ENCODE measurements at regions not wholly inside any gene's neighbourhood (a gene's known extent, or its start where the extent isn't known, plus 50 kb on each side); places are given as distances from the start of the nearest gene placed in this dataset.
A peak's percentile ranks its signal among the peaks of the same experiment; 100 is the strongest.
"Not testable (repeated sequence)": the region's sequence is repeated elsewhere in the genome, so short reads cannot be mapped to it uniquely, and the experiment has no call there.

DNA sequence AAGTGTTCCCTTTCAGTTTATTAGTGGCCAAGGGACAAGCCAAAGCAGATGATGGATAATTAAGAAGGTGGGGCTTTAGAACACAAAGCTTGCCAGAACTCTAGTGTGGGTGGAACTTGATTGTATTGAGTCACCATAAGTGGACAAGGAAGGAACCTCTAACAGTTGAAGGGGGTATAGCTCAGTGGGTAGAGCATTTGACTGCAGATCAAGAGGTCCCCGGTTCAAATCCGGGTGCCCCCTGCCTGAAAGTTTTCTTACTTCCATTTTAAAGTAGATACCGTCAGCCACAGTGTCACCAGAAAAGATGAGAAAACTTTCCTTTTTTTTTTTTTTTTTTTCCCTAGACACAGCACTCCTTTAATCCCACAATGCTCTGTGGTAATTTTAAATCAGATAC, 152.3 kb downstream of the MTHFS start:
- H3K36me3 Mint-ChIP-seq, CTCF ChIA-PET, POLR2A ChIA-PET: not testable (repeated sequence)

DNA sequence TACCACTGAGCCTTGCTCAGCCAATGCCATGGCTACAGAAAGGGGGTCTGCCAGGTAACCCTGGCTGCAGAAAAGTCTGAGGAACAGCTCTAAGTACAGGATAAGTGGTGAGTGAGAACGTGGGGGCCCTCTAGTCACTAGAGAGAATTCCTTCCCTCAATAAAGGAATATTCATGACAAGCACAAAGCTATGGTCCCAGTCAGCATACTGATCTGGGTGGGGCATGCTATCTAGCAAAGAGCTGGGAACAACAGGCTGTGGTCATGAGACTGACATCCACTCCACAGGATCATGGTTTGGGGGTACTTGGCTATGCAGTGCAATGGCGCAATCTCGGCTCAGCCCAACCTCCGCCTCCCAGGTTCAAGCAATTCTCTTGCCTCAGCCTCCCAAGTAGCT, 140.4 kb downstream of the MTHFS start:
- no peak overlapping the region for H3K27ac Mint-ChIP-seq
- intact Hi-C loops (cut with micrococcal nuclease), result no loop called here
- CTCF ChIA-PET, result no interaction called here
- no peaks in the 10 kb centered on the region for H3K36me3 Mint-ChIP-seq
- no peak for DNase-seq
- no peak overlapping the region for H3K4me3 Mint-ChIP-seq
- peaks cover 1% of the 10 kb centered on the region for H3K9me3 Mint-ChIP-seq
- POLR2A ChIA-PET, result interaction anchor here (0.6 kb wide), 1 partner anchor 20 kb away, joined by 3 read pairs; no protein-coding TSS in a partner anchor
- peaks cover 4% of the 10 kb centered on the region for H3K27me3 Mint-ChIP-seq
- no peaks in the 10 kb centered on the region for H3K4me1 Mint-ChIP-seq (ENCODE audit: low read depth)

More for the DNA sequence above, 152.3 kb downstream of the MTHFS start:
- H3K4me1 Mint-ChIP-seq (ENCODE audit: low read depth); DNase-seq; H3K27me3 Mint-ChIP-seq; intact Hi-C loops (cut with micrococcal nuclease); H3K4me3 Mint-ChIP-seq; H3K9me3 Mint-ChIP-seq; H3K27ac Mint-ChIP-seq: not testable (repeated sequence)

DNA sequence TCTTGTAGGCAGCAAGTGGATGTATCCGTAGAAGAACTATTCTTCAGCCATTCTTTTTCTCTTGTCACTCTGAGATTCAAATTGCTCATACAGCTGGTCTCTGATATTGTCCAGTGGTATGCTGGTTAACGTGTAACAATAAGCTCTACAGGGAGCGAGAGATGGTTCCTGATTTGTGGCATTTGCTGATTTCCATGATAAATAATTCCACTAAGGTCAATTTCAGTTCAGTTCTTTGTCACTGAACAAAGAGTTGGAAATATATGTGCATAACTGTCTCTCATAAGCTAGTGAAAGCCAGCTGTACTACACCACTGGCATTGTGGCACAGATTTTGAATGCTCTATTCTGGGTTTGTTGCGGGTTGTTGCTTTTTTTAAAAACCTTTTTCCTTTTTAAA, 131.7 kb downstream of the MTHFS start:
- DNase-seq, result no peak
- intact Hi-C loops (cut with micrococcal nuclease), result no loop called here
- Mint-ChIP-seq H3K27ac (no peak overlapping the region), H3K4me1 (ENCODE audit: low read depth) (no peaks in the 10 kb centered on the region), H3K4me3 (no peak overlapping the region), H3K27me3 (peaks cover 5% of the 10 kb centered on the region), H3K9me3 (peaks cover 10% of the 10 kb centered on the region), H3K36me3 (no peaks in the 10 kb centered on the region)
- ChIA-PET POLR2A (no interaction called here), CTCF (interaction anchor here (0.7 kb wide), 1 partner anchor 88 kb away, joined by 3 read pairs; no protein-coding TSS in a partner anchor)

DNA sequence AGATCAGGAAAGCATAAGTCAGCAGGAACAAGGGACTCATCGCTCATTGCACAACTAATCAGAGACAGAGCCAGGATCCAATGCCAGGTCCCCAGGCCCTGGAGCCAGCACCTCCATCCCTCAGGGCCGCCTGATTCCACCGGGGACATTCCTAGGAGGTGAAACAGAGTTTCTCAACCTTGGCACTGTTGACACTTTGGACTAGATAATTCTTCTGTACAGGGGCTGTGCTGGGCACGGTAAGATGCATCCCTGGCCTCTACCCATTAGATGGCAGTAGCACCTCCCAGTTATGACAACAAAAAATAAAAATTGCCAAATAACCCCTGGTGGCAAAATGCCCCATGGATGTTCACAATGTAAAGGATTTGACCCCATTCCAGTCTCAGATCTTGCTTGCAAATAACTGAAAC, 127.7 kb downstream of the MTHFS start:
- intact Hi-C loops (cut with micrococcal nuclease), result loop anchor here (2.0 kb wide), 1 partner anchor 224 kb away; no protein-coding TSS in a partner anchor
- Mint-ChIP-seq H3K4me1 (ENCODE audit: low read depth) (no peaks in the 10 kb centered on the region), H3K4me3 (no peak overlapping the region), H3K27ac (no peak overlapping the region), H3K27me3 (peaks cover 2% of the 10 kb centered on the region), H3K9me3 (no peaks in the 10 kb centered on the region), H3K36me3 (no peaks in the 10 kb centered on the region)
- peak; percentile 10 for DNase-seq
- POLR2A ChIA-PET, result no interaction called here
- CTCF ChIA-PET, result interaction anchor here (1.9 kb wide), 1 partner anchor 80 kb away, joined by 7 read pairs; no protein-coding TSS in a partner anchor

DNA sequence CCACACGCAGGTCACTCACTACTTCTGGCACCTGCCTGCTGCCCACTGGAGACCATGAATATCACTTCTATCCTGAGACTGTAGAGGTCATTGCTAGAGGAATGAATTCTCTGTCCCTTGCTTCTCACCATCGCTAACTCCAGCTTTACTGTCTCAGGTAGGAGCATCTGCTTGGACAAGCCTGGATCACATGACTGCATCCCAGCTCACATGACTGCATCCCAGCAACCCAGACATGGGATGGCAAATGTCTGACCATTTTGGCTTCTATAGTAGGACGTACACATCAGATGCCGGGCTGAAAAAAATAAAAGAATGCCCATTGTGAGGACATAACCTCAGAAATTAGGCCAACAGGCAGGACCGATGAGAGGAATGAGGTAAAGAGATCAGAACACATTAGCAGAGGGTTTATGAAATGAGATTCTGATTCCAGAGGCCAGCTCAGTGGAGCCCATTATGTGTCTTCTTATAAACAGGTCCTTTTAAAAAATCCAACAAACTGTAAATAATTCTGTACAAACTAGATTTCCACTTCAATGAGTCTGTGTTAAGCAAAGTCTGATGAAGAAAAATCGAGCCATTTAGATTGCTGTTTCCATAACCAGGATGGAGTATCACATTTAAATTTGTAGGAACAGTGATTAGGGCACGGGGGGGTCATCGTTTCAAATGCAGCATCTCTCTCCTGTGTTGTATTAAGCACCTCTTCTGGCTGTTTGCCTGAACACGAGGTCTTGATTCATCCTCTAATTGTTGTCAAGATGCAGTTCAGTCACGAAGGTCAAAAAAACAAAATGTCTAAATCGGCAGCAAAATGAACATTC, 126.7 kb downstream of the MTHFS start:
- Mint-ChIP-seq H3K27ac (no peak overlapping the region), H3K4me3 (no peak overlapping the region), H3K27me3 (peaks cover 2% of the 10 kb centered on the region), H3K9me3 (no peaks in the 10 kb centered on the region), H3K4me1 (ENCODE audit: low read depth) (no peaks in the 10 kb centered on the region), H3K36me3 (no peaks in the 10 kb centered on the region)
- intact Hi-C loops (cut with micrococcal nuclease), result loop anchor here (2.0 kb wide), 1 partner anchor 223 kb away; no protein-coding TSS in a partner anchor
- CTCF ChIA-PET, result interaction anchor here (0.7 to 1.1 kb wide), 2 partner anchors 36 to 389 kb away, joined by 3 to 4 read pairs; no protein-coding TSS in a partner anchor
- POLR2A ChIA-PET, result no interaction called here
- DNase-seq, result no peak

DNA sequence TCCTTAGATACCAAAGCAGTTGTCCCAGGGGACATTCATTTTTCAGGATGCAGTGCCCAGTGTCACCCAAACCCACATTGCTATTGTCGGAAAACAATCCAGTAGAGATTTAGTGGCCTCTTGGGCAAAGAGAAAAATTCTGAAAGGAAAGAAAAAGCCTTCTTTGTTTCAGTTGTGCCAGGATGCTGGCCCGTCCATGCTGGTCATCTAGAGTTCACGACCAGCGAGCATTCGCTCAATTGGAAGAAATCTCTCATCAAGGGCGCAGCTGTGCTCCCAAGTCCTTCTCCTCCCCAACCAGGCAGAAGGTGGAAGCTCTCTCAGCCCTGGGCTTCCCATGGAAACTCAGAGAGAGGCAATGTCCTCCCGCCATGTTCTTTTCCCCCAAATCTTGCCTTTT, 123.7 kb downstream of the MTHFS start:
- no peak for DNase-seq
- H3K9me3 Mint-ChIP-seq, result no peaks in the 10 kb centered on the region
- POLR2A ChIA-PET, result no interaction called here
- no peak overlapping the region for H3K27ac Mint-ChIP-seq
- intact Hi-C loops (cut with micrococcal nuclease), result no loop called here
- H3K27me3 Mint-ChIP-seq, result no peaks in the 10 kb centered on the region
- H3K4me3 Mint-ChIP-seq, result no peak overlapping the region
- no peaks in the 10 kb centered on the region for H3K36me3 Mint-ChIP-seq
- no peaks in the 10 kb centered on the region for H3K4me1 Mint-ChIP-seq (ENCODE audit: low read depth)
- CTCF ChIA-PET, result no interaction called here

DNA sequence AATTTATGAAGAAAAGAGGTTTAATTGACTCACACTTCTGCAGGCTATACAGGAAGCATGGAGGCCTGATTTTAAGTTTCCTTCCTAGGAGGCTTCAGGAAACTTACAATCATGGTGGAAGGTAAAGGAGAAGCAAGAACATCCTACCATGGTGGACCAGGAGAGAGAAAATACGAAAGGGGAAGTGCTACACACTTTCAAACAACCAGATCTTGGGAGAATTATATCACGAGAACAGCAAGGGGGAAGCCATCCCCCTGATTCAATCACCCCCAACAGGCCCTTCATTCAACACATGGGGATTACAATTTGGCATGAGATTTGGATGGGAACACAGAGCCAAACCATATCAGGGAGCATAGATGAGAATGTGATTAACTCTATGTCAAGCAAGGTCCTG, 121.0 kb downstream of the MTHFS start:
- Mint-ChIP-seq H3K9me3 (no peaks in the 10 kb centered on the region), H3K36me3 (no peaks in the 10 kb centered on the region), H3K4me3 (no peak overlapping the region), H3K27ac (no peak overlapping the region), H3K27me3 (no peaks in the 10 kb centered on the region), H3K4me1 (ENCODE audit: low read depth) (peaks cover 5% of the 10 kb centered on the region)
- no peak for DNase-seq
- POLR2A ChIA-PET, result interaction anchor here (0.6 kb wide), 1 partner anchor 443 kb away, joined by 3 read pairs; no protein-coding TSS in a partner anchor
- CTCF ChIA-PET, result no interaction called here
- intact Hi-C loops (cut with micrococcal nuclease), result loop anchor here (5.0 kb wide), 1 partner anchor 76 kb away; no protein-coding TSS in a partner anchor

DNA sequence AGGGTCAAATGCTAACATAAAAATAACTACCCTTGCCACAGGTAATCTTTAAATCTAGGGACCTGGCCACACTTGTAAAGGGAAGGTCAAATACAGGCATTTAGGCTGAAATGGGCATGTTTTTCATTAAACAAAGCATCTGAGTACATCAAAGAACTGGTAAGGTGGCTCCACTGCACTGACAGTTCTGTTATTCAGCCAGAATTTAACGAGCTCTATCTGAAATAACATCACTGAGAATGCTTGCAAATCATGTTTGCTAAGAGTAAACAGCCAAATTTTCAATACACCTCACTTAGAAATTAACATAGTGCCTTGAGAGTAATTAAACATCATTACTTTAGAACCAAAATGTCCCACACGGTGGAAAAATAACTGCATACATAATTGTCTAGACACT, 118.9 kb downstream of the MTHFS start:
- peaks cover 7% of the 10 kb centered on the region for H3K36me3 Mint-ChIP-seq
- no peak for DNase-seq
- CTCF ChIA-PET, result no interaction called here
- H3K27me3 Mint-ChIP-seq, result peaks cover 9% of the 10 kb centered on the region
- H3K27ac Mint-ChIP-seq, result no peak overlapping the region
- H3K4me3 Mint-ChIP-seq, result no peak overlapping the region
- peaks cover 5% of the 10 kb centered on the region for H3K4me1 Mint-ChIP-seq (ENCODE audit: low read depth)
- intact Hi-C loops (cut with micrococcal nuclease), result loop anchor here (5.0 kb wide), 1 partner anchor 74 kb away; no protein-coding TSS in a partner anchor
- H3K9me3 Mint-ChIP-seq, result peaks cover 15% of the 10 kb centered on the region
- POLR2A ChIA-PET, result no interaction called here

DNA sequence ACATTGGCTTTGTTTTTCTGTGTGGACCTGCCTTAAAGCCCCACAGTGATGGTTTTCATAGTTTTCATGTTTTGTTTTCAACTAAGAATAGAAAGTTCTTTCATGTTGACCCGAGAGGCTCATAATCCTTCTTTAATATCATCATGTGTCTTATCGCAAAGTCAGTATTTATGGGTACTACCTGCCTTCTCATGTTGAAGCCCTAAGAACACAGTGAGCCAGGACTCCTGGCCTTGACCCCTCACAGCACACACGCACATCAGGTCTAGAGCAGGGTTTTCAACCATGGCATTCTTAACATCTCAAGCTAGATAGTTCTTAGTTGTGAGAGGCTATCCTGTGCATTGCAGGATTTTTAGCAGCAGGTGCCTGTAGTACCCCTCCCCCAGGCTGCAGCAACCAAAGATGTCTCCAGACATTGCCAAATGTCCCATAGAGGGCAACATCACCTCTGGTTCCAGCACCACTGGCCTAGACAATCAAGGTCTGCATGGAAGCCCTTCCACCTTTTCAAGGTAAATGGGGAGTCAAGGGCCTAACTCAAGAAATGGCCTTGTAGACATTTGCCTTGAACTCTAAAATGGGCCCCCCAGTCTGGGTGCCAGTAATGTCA, 118.3 kb downstream of the MTHFS start:
- ChIA-PET CTCF (interaction anchor here (0.7 kb wide), 2 partner anchors 11 to 75 kb away, joined by 3 to 4 read pairs; no protein-coding TSS in a partner anchor), POLR2A (no interaction called here)
- H3K9me3 Mint-ChIP-seq, result peaks cover 18% of the 10 kb centered on the region
- DNase-seq, result no peak
- intact Hi-C loops (cut with micrococcal nuclease), result loop anchor here (5.0 kb wide), 1 partner anchor 74 kb away; no protein-coding TSS in a partner anchor
- H3K4me1 Mint-ChIP-seq (ENCODE audit: low read depth), result peaks cover 5% of the 10 kb centered on the region
- H3K36me3 Mint-ChIP-seq, result peaks cover 9% of the 10 kb centered on the region
- H3K4me3 Mint-ChIP-seq, result no peak overlapping the region
- H3K27me3 Mint-ChIP-seq, result peaks cover 13% of the 10 kb centered on the region
- H3K27ac Mint-ChIP-seq, result no peak overlapping the region

DNA sequence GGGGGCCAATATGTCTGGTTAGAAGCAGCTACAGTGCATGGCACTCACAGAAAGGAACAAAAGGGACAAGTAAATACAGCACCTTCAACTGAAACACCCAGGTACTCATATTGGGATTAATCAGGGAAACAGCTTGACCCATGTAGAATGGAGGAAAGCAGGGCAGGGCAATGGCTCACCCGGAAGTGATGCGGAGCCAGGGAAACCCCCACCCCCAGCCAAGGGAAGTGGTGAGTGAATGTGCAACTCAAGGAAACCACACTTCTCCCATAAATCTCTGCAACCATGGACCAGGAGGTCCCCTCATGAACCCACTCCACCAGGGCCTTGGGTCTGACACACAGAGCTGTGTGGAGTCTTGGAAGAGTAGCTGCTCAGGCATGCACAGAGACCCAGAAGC, 117.1 kb downstream of the MTHFS start:
- peak; percentile 74 for DNase-seq
- Mint-ChIP-seq H3K4me3 (no peak overlapping the region), H3K27ac (no peak overlapping the region), H3K9me3 (peaks cover 18% of the 10 kb centered on the region), H3K27me3 (peaks cover 14% of the 10 kb centered on the region), H3K36me3 (peaks cover 9% of the 10 kb centered on the region), H3K4me1 (ENCODE audit: low read depth) (peaks cover 5% of the 10 kb centered on the region)
- intact Hi-C loops (cut with micrococcal nuclease), result loop anchor here (5.0 kb wide), 1 partner anchor 73 kb away; no protein-coding TSS in a partner anchor
- POLR2A ChIA-PET, result no interaction called here
- CTCF ChIA-PET, result interaction anchor here (1.5 kb wide), 1 partner anchor 74 kb away, joined by 3 read pairs; no protein-coding TSS in a partner anchor

DNA sequence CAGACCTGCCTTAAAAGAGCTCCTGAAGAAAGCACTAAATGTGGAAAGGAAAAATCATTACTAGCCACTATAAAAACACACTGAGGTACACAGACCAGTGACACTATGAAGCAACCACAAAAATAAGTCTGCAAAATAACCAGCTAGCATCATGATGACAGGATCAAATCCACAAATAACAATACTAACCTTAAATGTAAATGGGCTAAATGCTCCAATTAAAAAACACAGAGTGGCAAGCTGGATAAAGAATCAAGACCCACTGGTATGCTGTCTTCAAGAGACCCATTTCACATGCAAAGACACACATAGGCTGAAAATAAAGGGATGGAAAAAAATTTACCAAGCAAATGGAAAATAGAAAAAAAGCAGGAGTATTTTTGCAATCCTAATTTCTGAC, 114.5 kb downstream of the MTHFS start:
- H3K27ac Mint-ChIP-seq; H3K4me1 Mint-ChIP-seq (ENCODE audit: low read depth); CTCF ChIA-PET; DNase-seq; POLR2A ChIA-PET; intact Hi-C loops (cut with micrococcal nuclease); H3K4me3 Mint-ChIP-seq; H3K36me3 Mint-ChIP-seq: not testable (repeated sequence)
- peaks cover 20% of the 10 kb centered on the region for H3K27me3 Mint-ChIP-seq
- peaks cover 18% of the 10 kb centered on the region for H3K9me3 Mint-ChIP-seq
